Peyer's patch (tissue), 4 donors: ENCODE measurements at regions not wholly inside any gene's neighbourhood (a gene's known extent, or its start where the extent isn't known, plus 50 kb on each side); places are given as distances from the start of the nearest gene placed in this dataset.

Experiments used
- POLR2A ChIP-seq, 2 donors: fragments of 450-650 bp; IDR thresholded peaks; one replicate each; pipeline ENCODE4 v1.5.1; 2017; ENCODE audit warnings: antibody characterized with exemption in 2 of 2, mild to moderate bottlenecking in 2 of 2, moderate library complexity in 2 of 2
- TF ChIP-seq, protein P1 (sequence below), 6 experiments: fragments of 450-650 bp in 4 of 6; fragments of 200-600 bp in 2 of 6; sonication (generic) in 1 of 6; IDR thresholded peaks; one replicate each; pipeline ENCODE4 v1.5.1; 2017 to 2019; ENCODE audit warnings: antibody characterized with exemption in 6 of 6, mild to moderate bottlenecking in 3 of 6, moderate library complexity in 1 of 6

- TF ChIP-seq, protein P1, sequence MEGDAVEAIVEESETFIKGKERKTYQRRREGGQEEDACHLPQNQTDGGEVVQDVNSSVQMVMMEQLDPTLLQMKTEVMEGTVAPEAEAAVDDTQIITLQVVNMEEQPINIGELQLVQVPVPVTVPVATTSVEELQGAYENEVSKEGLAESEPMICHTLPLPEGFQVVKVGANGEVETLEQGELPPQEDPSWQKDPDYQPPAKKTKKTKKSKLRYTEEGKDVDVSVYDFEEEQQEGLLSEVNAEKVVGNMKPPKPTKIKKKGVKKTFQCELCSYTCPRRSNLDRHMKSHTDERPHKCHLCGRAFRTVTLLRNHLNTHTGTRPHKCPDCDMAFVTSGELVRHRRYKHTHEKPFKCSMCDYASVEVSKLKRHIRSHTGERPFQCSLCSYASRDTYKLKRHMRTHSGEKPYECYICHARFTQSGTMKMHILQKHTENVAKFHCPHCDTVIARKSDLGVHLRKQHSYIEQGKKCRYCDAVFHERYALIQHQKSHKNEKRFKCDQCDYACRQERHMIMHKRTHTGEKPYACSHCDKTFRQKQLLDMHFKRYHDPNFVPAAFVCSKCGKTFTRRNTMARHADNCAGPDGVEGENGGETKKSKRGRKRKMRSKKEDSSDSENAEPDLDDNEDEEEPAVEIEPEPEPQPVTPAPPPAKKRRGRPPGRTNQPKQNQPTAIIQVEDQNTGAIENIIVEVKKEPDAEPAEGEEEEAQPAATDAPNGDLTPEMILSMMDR (IDR thresholded peaks at IDR 0.05), result no peak
- TF ChIP-seq POLR2A (IDR thresholded peaks at IDR 0.05), result no peak
Measured at GRCh38 chr15:95718441-95718840, 612.1 kb upstream of the NR2F2 start.
